ENCODE measurements at regions not wholly inside any gene's neighbourhood (a gene's known extent, or its start where the extent isn't known, plus 50 kb on each side); places are given as distances from the start of the nearest gene placed in this dataset.

DNA sequence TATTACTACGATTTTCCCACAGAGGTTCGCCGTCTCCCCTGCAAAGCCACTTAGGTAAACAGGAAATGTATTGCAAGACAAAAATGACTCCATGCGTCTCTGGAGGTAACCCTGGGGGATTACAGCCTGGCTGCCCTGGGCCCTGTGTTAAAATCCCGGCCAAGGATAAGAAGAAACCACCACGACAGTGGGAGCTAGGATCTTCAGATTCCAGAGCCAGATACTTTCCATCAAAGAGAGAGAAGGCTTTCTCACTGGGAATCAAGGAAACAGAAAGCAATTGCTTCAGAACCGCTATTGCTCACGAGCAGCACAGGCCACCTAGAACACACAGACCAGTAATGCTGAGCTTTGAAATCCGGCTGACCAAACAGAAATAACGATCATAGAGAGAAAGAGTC lies 97.9 kb upstream of the ZNF516 start:
- TF ChIP-seq, protein P1, sequence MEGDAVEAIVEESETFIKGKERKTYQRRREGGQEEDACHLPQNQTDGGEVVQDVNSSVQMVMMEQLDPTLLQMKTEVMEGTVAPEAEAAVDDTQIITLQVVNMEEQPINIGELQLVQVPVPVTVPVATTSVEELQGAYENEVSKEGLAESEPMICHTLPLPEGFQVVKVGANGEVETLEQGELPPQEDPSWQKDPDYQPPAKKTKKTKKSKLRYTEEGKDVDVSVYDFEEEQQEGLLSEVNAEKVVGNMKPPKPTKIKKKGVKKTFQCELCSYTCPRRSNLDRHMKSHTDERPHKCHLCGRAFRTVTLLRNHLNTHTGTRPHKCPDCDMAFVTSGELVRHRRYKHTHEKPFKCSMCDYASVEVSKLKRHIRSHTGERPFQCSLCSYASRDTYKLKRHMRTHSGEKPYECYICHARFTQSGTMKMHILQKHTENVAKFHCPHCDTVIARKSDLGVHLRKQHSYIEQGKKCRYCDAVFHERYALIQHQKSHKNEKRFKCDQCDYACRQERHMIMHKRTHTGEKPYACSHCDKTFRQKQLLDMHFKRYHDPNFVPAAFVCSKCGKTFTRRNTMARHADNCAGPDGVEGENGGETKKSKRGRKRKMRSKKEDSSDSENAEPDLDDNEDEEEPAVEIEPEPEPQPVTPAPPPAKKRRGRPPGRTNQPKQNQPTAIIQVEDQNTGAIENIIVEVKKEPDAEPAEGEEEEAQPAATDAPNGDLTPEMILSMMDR (IDR thresholded peaks at IDR 0.05; ENCODE audit: low read length), result no peak
- no peak for TF ChIP-seq EZH2 (IDR thresholded peaks at IDR 0.05; ENCODE audit: borderline replicate concordance, low read length)
